ENCODE measurements at regions not wholly inside any gene's neighbourhood (a gene's known extent, or its start where the extent isn't known, plus 50 kb on each side); places are given as distances from the start of the nearest gene placed in this dataset.

DNA sequence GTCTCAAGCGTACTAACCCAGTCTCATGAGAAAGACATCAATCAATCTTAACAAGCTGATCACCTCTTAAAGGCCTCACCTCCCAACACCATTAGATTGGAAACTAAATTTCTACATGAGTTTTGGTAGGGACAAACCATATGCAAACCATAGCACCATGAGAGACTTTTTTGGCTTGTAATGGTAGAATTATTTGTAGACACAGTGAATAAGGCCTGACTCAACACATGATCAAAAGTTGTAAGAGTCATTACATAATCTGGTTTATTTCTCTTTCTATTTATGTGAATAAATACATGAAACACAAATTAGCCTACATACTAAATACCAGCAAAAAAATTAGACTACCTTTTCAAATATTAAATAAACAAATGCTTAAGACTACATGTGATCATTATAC is 183.3 kb upstream of the EPHA6 start:
- TF ChIP-seq, protein P1, sequence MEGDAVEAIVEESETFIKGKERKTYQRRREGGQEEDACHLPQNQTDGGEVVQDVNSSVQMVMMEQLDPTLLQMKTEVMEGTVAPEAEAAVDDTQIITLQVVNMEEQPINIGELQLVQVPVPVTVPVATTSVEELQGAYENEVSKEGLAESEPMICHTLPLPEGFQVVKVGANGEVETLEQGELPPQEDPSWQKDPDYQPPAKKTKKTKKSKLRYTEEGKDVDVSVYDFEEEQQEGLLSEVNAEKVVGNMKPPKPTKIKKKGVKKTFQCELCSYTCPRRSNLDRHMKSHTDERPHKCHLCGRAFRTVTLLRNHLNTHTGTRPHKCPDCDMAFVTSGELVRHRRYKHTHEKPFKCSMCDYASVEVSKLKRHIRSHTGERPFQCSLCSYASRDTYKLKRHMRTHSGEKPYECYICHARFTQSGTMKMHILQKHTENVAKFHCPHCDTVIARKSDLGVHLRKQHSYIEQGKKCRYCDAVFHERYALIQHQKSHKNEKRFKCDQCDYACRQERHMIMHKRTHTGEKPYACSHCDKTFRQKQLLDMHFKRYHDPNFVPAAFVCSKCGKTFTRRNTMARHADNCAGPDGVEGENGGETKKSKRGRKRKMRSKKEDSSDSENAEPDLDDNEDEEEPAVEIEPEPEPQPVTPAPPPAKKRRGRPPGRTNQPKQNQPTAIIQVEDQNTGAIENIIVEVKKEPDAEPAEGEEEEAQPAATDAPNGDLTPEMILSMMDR (IDR thresholded peaks at IDR 0.05) = no peak
- TF ChIP-seq POLR2A (IDR thresholded peaks at IDR 0.05) = no peak
